ENCODE measurements at regions not wholly inside any gene's neighbourhood (a gene's known extent, or its start where the extent isn't known, plus 50 kb on each side); places are given as distances from the start of the nearest gene placed in this dataset.

DNA sequence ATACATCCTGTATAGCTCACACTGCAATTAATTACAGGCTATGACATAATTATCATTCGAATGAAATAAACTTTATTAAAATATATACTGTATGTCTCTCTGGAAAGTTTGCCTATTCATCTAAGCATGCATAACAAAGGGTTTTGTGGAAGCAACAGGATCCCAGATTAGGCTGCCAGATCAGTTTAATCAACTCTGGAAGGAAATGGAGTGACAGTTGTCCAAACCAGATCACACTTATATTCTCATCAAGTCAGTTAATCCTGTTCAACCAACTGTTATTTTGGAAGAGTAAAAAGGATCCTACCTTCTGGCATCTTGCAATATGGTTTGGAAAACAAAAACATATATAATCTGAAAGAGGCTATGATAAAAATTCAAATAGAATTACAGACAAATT, 312.2 kb downstream of the FAT4 start:
- no peak overlapping the region for H3K4me3 ChIP-seq (replicated peaks in 1 of 3; ENCODE audit: insufficient read depth in 1 of 3, low read depth in 2 of 3, low read length in 3 of 3)

DNA sequence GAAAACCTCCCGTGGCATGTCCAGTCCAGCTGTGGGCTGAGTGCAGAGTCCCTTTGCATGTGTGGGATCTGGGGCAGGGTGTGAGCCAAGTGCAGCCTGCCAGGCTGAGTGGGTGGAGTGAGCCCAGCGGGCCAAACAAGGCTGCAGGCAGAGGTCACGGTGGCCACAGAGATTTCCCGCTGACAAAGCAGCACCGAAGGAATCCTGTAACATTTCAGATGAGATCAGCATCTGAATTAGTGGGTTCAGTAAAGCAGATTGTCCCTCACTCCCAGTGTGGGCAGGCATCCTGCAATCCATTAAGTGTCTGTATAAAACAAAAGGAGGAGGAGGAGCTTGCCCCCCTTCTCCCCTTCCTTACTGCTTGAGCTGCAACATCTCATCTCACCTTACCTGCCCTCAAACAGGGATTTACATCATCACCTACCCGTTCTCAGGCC, 324.4 kb downstream of the FAT4 start:
- in situ Hi-C loops (cut with HindIII; ENCODE audit: extremely low pct_ligation_motif_present, low pct_unique_long_range_greater_than_20kb), result no loop called here
- no peaks in the 10 kb centered on the region for H3K9me3 ChIP-seq (ENCODE audit: low read length)
- no peak for TF ChIP-seq ZSCAN9 (CRISPR knock-in tag; IDR thresholded peaks at IDR 0.05; ENCODE audit: borderline replicate concordance)
- TF ChIP-seq, protein P1, sequence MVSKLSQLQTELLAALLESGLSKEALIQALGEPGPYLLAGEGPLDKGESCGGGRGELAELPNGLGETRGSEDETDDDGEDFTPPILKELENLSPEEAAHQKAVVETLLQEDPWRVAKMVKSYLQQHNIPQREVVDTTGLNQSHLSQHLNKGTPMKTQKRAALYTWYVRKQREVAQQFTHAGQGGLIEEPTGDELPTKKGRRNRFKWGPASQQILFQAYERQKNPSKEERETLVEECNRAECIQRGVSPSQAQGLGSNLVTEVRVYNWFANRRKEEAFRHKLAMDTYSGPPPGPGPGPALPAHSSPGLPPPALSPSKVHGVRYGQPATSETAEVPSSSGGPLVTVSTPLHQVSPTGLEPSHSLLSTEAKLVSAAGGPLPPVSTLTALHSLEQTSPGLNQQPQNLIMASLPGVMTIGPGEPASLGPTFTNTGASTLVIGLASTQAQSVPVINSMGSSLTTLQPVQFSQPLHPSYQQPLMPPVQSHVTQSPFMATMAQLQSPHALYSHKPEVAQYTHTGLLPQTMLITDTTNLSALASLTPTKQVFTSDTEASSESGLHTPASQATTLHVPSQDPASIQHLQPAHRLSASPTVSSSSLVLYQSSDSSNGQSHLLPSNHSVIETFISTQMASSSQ (IDR thresholded peaks at IDR 0.05; ENCODE audit: low read depth), result no peak
- TF ChIP-seq, protein P1 (CRISPR knock-in tag; IDR thresholded peaks at IDR 0.05; ENCODE audit: borderline replicate concordance), result no peak
- no peak for TF ChIP-seq NFE2L1 (CRISPR knock-in tag; IDR thresholded peaks at IDR 0.05; ENCODE audit: borderline replicate concordance)
- no peak overlapping the region for H3K4me3 ChIP-seq (replicated peaks in 1 of 3; ENCODE audit: insufficient read depth in 1 of 3, low read depth in 2 of 3, low read length in 3 of 3)
- H3K79me2 ChIP-seq (ENCODE audit: insufficient read depth, low read length), result no peaks in the 10 kb centered on the region
- FAIRE-seq (no peak), DNase-seq (ENCODE audit: low spot score) (no peak), ATAC-seq (peak; percentile 56)
- no peak overlapping the region for H3K4me2 ChIP-seq (ENCODE audit: low read depth, low read length)
- H2AFZ ChIP-seq (ENCODE audit: low read length), result no peak overlapping the region
- ChIA-PET POLR2A (no interaction called here), CTCF (ENCODE audit: low intra/inter-chr PET ratio, low total read pairs) (no interaction called here)
- no peaks in the 10 kb centered on the region for H3K36me3 ChIP-seq (replicated peaks in 1 of 2; ENCODE audit: control insufficient read depth in 1 of 2, insufficient read depth in 2 of 2, low read length in 2 of 2)
- WGBS (ENCODE audit: low lambda C conversion rate), result 18% methylated on average over 1 of the region's 6 CpGs
- H3K9ac ChIP-seq (ENCODE audit: insufficient read depth, low read depth, low read length), result no peak overlapping the region
- BruUV-seq (replicated peaks), result no TSS peak
- no peaks in the 10 kb centered on the region for H4K20me1 ChIP-seq (ENCODE audit: insufficient read depth, low read length)
- no peak overlapping the region for H3K27ac ChIP-seq (ENCODE audit: extremely low read length, insufficient read depth, low read length)
- no peaks in the 10 kb centered on the region; a peak in 1 of 5 replicates for H3K27me3 ChIP-seq (ENCODE audit: control insufficient read depth in 1 of 2, insufficient read depth in 2 of 2, low read length in 2 of 2)
- H3K4me1 ChIP-seq (ENCODE audit: insufficient read depth, low read length), result no peaks in the 10 kb centered on the region
- intact Hi-C loops (cut with micrococcal nuclease; ENCODE audit: unreplicated experiment), result no loop called here

More for the DNA sequence above, 312.2 kb downstream of the FAT4 start:
- WGBS (ENCODE audit: low lambda C conversion rate), result 0% methylated on average over 1 of the region's 1 CpG
- H3K27me3 ChIP-seq (ENCODE audit: control insufficient read depth in 1 of 2, insufficient read depth in 2 of 2, low read length in 2 of 2), result no peaks in the 10 kb centered on the region
- in situ Hi-C loops (cut with HindIII; ENCODE audit: extremely low pct_ligation_motif_present, low pct_unique_long_range_greater_than_20kb) (no loop called here), intact Hi-C loops (cut with micrococcal nuclease; ENCODE audit: unreplicated experiment) (no loop called here)
- DNase-seq (ENCODE audit: low spot score) (no peak), FAIRE-seq (no peak), ATAC-seq (no peak)
- H3K4me2 ChIP-seq (ENCODE audit: low read depth, low read length), result no peak overlapping the region
- H3K27ac ChIP-seq (ENCODE audit: extremely low read length, insufficient read depth, low read length), result no peak overlapping the region
- H3K9ac ChIP-seq (ENCODE audit: insufficient read depth, low read depth, low read length), result no peak overlapping the region
- no peak overlapping the region for H2AFZ ChIP-seq (ENCODE audit: low read length)
- ChIA-PET POLR2A (no interaction called here), CTCF (ENCODE audit: low intra/inter-chr PET ratio, low total read pairs) (no interaction called here)
- H3K79me2 ChIP-seq (ENCODE audit: insufficient read depth, low read length), result no peaks in the 10 kb centered on the region
- no peaks in the 10 kb centered on the region for H3K4me1 ChIP-seq (ENCODE audit: insufficient read depth, low read length)
- no TSS peak for BruUV-seq (replicated peaks)
- H3K9me3 ChIP-seq (ENCODE audit: low read length), result no peaks in the 10 kb centered on the region
- no peaks in the 10 kb centered on the region for H3K36me3 ChIP-seq (replicated peaks in 1 of 2; ENCODE audit: control insufficient read depth in 1 of 2, insufficient read depth in 2 of 2, low read length in 2 of 2)
- TF ChIP-seq FOXA1 (IDR thresholded peaks at IDR 0.05) (no peak), FOXA1 (CRISPR knock-in tag; IDR thresholded peaks at IDR 0.05) (no peak), ZFP1 (CRISPR knock-in tag; IDR thresholded peaks at IDR 0.05) (no peak), FOXO1 (CRISPR knock-in tag; IDR thresholded peaks at IDR 0.05) (no peak), NCOA1 (CRISPR knock-in tag; IDR thresholded peaks at IDR 0.05) (no peak), GABPA (IDR thresholded peaks at IDR 0.05; ENCODE audit: low read depth, low read length) (no peak), GABPA (CRISPR knock-in tag; IDR thresholded peaks at IDR 0.05; ENCODE audit: low read depth) (no peak), ZNF326 (CRISPR knock-in tag; IDR thresholded peaks at IDR 0.05; ENCODE audit: borderline replicate concordance) (no peak), RBM22 (optimal IDR thresholded peaks at IDR 0.05; ENCODE audit: low read length) (no peak), GZF1 (CRISPR knock-in tag; IDR thresholded peaks at IDR 0.05) (no peak)
- H4K20me1 ChIP-seq (ENCODE audit: insufficient read depth, low read length), result no peaks in the 10 kb centered on the region
